Esophagus muscularis mucosa (tissue), 4 donors: ENCODE measurements at regions not wholly inside any gene's neighbourhood (a gene's known extent, or its start where the extent isn't known, plus 50 kb on each side); places are given as distances from the start of the nearest gene placed in this dataset.

ENCODE experiments used
- DNase-seq: peaks from one replicate; pipeline ENCODE4 v3.0.0-alpha.2; 2017; ENCODE audit errors: extremely low spot score
- H3K27ac ChIP-seq, 4 donors: fragments of 200-600 bp; sonication (generic); replicated peaks in 1 of 4; 1 replicate in 3 of 4; 2 replicates in 1 of 4; pipeline ENCODE4 v1.5.1; 2016 to 2019; ENCODE audit warnings: mild to moderate bottlenecking in 1 of 4
- H3K27me3 ChIP-seq, 4 donors: fragments of 200-600 bp; sonication (generic); one replicate each; pipeline versions ENCODE4 v1.5.1 to v1.6.0; 2016 to 2019
- H3K36me3 ChIP-seq, 4 donors: fragments of 200-600 bp; sonication (generic); one replicate each; pipeline ENCODE4 v1.5.1; 2016 to 2019
- H3K4me1 ChIP-seq, 4 donors: fragments of 200-600 bp; sonication (generic); one replicate each; pipeline ENCODE4 v1.5.1; 2016 to 2019
- H3K4me3 ChIP-seq, 4 donors: fragments of 200-600 bp; sonication (generic); 1 replicate in 2 of 4; 2 replicates in 2 of 4; pipeline ENCODE4 v1.5.1; 2016 to 2019; ENCODE audit warnings: mild to moderate bottlenecking in 4 of 4, moderate library complexity in 1 of 4
- H3K9me3 ChIP-seq, 4 donors: fragments of 200-600 bp; sonication (generic); 1 replicate in 3 of 4; 2 replicates in 1 of 4; pipeline ENCODE4 v1.5.1; 2016 to 2019
- EP300 ChIP-seq: sonication (generic); formaldehyde crosslinking; IDR thresholded peaks from one replicate; pipeline ENCODE4 v1.6.1; 2017; ENCODE audit warnings: antibody characterized with exemption
- POLR2A ChIP-seq: fragments of 450-650 bp; IDR thresholded peaks from one replicate; pipeline ENCODE4 v1.6.1; 2017; ENCODE audit warnings: antibody characterized with exemption, moderate library complexity, mild to moderate bottlenecking, low read depth
- POLR2AphosphoS5 ChIP-seq, 2 donors: sonication (generic); formaldehyde crosslinking; IDR thresholded peaks; one replicate each; pipeline ENCODE4 v1.6.1; 2017; ENCODE audit warnings: antibody characterized with exemption in 2 of 2
- WGBS: methylation state at CpG from one replicate; pipeline ENCODE4 v1.1.5; 2018; 5-methylcytosine and 5-hydroxymethylcytosine counted together
- intact Hi-C: fragments of 100-400 bp; cut with DNase I; formaldehyde crosslinking; loops from one replicate; pipeline ENCODE4 v1.15.1; 2023
- TF ChIP-seq, protein P1 (sequence below), 3 experiments: fragments of 200-600 bp in 2 of 3; fragments of 450-650 bp in 1 of 3; sonication (generic) in 2 of 3; IDR thresholded peaks; one replicate each; pipeline ENCODE4 v1.5.1; 2017 to 2019; ENCODE audit warnings: antibody characterized with exemption in 3 of 3, mild to moderate bottlenecking in 2 of 3, moderate library complexity in 1 of 3

- H3K4me1 ChIP-seq: no peaks in the 10 kb centered on the region
- H3K27me3 ChIP-seq: peaks cover 0 to 37% (median 0%) of the 10 kb centered on the region in 4 donors
- 78% methylated on average over 13 of the region's 18 CpGs for WGBS
- H3K9me3 ChIP-seq: no peaks in the 10 kb centered on the region
- no peaks in the 10 kb centered on the region for H3K36me3 ChIP-seq
- TF ChIP-seq POLR2A: no peak
- no peak for TF ChIP-seq POLR2AphosphoS5 (IDR thresholded peaks at IDR 0.05)
- no peak for TF ChIP-seq EP300
- TF ChIP-seq, protein P1, sequence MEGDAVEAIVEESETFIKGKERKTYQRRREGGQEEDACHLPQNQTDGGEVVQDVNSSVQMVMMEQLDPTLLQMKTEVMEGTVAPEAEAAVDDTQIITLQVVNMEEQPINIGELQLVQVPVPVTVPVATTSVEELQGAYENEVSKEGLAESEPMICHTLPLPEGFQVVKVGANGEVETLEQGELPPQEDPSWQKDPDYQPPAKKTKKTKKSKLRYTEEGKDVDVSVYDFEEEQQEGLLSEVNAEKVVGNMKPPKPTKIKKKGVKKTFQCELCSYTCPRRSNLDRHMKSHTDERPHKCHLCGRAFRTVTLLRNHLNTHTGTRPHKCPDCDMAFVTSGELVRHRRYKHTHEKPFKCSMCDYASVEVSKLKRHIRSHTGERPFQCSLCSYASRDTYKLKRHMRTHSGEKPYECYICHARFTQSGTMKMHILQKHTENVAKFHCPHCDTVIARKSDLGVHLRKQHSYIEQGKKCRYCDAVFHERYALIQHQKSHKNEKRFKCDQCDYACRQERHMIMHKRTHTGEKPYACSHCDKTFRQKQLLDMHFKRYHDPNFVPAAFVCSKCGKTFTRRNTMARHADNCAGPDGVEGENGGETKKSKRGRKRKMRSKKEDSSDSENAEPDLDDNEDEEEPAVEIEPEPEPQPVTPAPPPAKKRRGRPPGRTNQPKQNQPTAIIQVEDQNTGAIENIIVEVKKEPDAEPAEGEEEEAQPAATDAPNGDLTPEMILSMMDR (IDR thresholded peaks at IDR 0.05): no peak
- no peak overlapping the region for H3K27ac ChIP-seq
- H3K4me3 ChIP-seq: no peak overlapping the region
- DNase-seq: no peak
- intact Hi-C loops: no loop called here
Observed at GRCh38 chr3:127483902-127484591, 106.5 kb downstream of the TPRA1 start.

- TF ChIP-seq POLR2AphosphoS5 (IDR thresholded peaks at IDR 0.05): no peak
- TF ChIP-seq POLR2A: no peak
- TF ChIP-seq, protein P1 (IDR thresholded peaks at IDR 0.05): no peak
- no peak for TF ChIP-seq EP300
- no peaks in the 10 kb centered on the region for H3K36me3 ChIP-seq
- DNase-seq: no peak
- no peaks in the 10 kb centered on the region for H3K9me3 ChIP-seq
- no peaks in the 10 kb centered on the region for H3K4me1 ChIP-seq
- no peak overlapping the region for H3K4me3 ChIP-seq
- 87% methylated on average over 11 of the region's 11 CpGs for WGBS
- intact Hi-C loops: no loop called here
- H3K27ac ChIP-seq: no peak overlapping the region
- peaks cover 0 to 30% (median 0%) of the 10 kb centered on the region in 4 donors for H3K27me3 ChIP-seq
Observed at GRCh38 chr3:127483005-127483641, 107.4 kb downstream of the TPRA1 start.

DNA sequence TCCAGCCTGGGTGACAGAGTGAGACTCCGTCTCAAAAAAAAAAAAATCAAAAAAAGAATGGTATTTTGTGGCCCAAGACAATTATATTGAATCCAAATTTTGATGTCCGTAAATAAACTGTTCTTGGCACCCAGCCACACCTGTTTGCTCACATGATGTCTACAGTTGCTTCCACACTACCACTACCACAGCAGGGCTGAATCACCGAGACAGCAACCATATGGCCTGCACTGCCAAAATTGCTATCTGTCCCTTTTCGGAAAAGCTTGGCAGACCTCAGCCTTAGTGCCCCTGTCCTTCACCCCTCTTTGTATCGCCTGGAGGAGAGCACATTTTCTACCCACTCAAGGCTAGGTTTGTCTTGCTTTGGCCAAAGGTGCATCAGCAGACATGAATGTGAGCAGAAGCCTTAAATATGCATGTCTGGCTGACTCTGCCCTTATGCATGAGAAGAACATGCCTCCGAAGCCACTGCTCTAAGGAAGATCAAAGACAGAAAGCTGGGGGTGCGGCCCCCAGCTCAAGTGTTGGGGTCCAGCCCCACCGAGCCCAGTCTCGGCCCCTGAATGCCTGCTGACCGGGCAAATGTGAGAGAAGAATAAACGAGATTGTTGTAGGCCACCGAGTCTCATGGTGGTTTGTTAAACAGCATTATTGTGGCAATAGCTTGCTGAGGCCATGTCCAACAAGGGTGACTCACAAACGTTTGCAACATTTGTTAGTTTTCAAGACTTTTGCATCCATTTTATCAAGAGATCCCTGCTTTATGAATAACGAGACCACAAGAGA lies 108.1 kb downstream of the TPRA1 start:
- no peaks in the 10 kb centered on the region for H3K4me1 ChIP-seq
- DNase-seq: no peak
- TF ChIP-seq, protein P1 (IDR thresholded peaks at IDR 0.05): no peak
- no peak for TF ChIP-seq POLR2A
- no peak for TF ChIP-seq POLR2AphosphoS5 (IDR thresholded peaks at IDR 0.05)
- no peak for TF ChIP-seq EP300
- H3K27me3 ChIP-seq: peaks cover 0 to 30% (median 0%) of the 10 kb centered on the region in 4 donors
- no peaks in the 10 kb centered on the region for H3K9me3 ChIP-seq
- intact Hi-C loops: no loop called here
- no peak overlapping the region for H3K27ac ChIP-seq
- whole genome bisulfite sequencing: 86% methylated on average over 14 of the region's 14 CpGs
- H3K36me3 ChIP-seq: no peaks in the 10 kb centered on the region
- H3K4me3 ChIP-seq: no peak overlapping the region

DNA sequence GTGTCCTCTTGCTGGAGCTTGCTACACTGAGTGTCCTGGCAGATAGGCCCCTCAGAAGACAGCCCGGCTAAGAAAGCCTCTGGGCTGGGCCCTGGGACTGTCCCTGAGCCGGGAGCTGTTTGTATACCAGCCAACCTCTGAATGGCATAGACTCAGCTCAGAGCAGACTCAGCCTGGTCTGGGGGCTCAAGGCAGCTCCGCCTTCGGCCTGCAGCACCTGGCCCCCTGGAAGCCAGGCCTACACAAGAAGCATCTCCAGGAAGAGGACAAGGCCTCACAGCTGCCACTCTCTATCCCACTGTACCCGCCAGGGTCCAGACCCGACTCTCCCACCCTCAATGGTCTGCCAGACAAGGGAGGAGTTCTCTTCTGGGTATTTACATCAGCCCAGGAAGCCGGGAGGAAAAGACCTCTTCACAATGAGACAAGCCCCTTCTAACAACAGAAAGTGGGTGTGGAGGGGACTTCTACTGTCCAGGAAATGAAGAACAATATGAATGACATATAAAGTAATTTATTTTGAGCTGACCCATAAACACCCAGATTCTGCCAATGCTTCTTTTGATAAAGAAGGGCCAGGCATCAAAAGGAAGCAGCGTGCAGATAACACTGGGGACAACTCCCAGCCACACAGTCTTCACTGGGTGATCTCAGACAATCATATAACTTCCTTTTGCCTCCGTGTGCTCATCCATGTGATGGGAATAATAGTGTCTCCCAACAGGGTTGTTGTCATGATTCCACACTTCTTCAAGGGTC lies 110.2 kb downstream of the TPRA1 start:
- no peak overlapping the region for H3K4me3 ChIP-seq
- no peak overlapping the region for H3K27ac ChIP-seq
- 86% methylated on average over 8 of the region's 9 CpGs for WGBS
- intact Hi-C loops: no loop called here
- no peaks in the 10 kb centered on the region for H3K4me1 ChIP-seq
- no peaks in the 10 kb centered on the region for H3K36me3 ChIP-seq
- H3K27me3 ChIP-seq: peaks cover 0 to 20% (median 0%) of the 10 kb centered on the region in 4 donors
- no peak for DNase-seq
- no peak for TF ChIP-seq POLR2A
- TF ChIP-seq, protein P1 (IDR thresholded peaks at IDR 0.05): no peak
- TF ChIP-seq POLR2AphosphoS5 (IDR thresholded peaks at IDR 0.05): no peak
- no peak for TF ChIP-seq EP300
- no peaks in the 10 kb centered on the region for H3K9me3 ChIP-seq
